Inflammatory macrophage treated with lipopolysaccharide for 1 hour (primary cell): ENCODE measurements at regions not wholly inside any gene's neighbourhood (a gene's known extent, or its start where the extent isn't known, plus 50 kb on each side); places are given as distances from the start of the nearest gene placed in this dataset.
A peak's percentile ranks its signal among the peaks of the same experiment; 100 is the strongest.

Source experiments
- DNase-seq, 2 donors: peaks; one replicate each; pipeline ENCODE4 v3.0.0-alpha.2; 2020 to 2022

- no peak for DNase-seq
Measured at GRCh38 chr10:2850202-2850601, 217.1 kb upstream of the PFKP start.

- no peak for DNase-seq
Measured at GRCh38 chr10:2844925-2845324, 222.4 kb upstream of the PFKP start.

- peak; percentile 13 to 60 for DNase-seq
Measured at GRCh38 chr10:2839081-2839725, 228.1 kb upstream of the PFKP start.

- DNase-seq = no peak
Measured at GRCh38 chr10:2837674-2838073, 229.7 kb upstream of the PFKP start.

GRCh38 chr10:2836921-2837662 is 230.3 kb upstream of the PFKP start:
- DNase-seq = no peak

GRCh38 chr10:2834214-2834613 is 233.1 kb upstream of the PFKP start:
- no peak for DNase-seq

GRCh38 chr10:2831509-2831908 is 235.8 kb upstream of the PFKP start:
- DNase-seq = no peak

GRCh38 chr10:2828741-2829140 is 238.6 kb upstream of the PFKP start:
- no peak for DNase-seq

GRCh38 chr10:2826675-2827074 is 240.7 kb upstream of the PFKP start:
- DNase-seq = no peak

- DNase-seq = no peak
Measured at GRCh38 chr10:2825841-2826240, 241.5 kb upstream of the PFKP start.

- no peak for DNase-seq
Measured at GRCh38 chr10:2817940-2818636, 249.3 kb upstream of the PFKP start.

- no peak for DNase-seq
Measured at GRCh38 chr10:2813693-2814092, 253.7 kb upstream of the PFKP start.

GRCh38 chr10:2813286-2813685 is 254.1 kb upstream of the PFKP start:
- no peak for DNase-seq

- no peak for DNase-seq
Measured at GRCh38 chr10:2812631-2813030, 254.7 kb upstream of the PFKP start.

GRCh38 chr10:2800178-2800577 is 267.2 kb upstream of the PFKP start:
- no peak for DNase-seq

GRCh38 chr10:2798336-2799022 is 268.9 kb upstream of the PFKP start:
- DNase-seq = no peak

- no peak for DNase-seq
Measured at GRCh38 chr10:2791774-2792443, 275.4 kb upstream of the PFKP start.

GRCh38 chr10:2790396-2791188 is 276.8 kb upstream of the PFKP start:
- DNase-seq = no peak

GRCh38 chr10:2786251-2786650 is 281.1 kb upstream of the PFKP start:
- no peak for DNase-seq

- DNase-seq = no peak
Measured at GRCh38 chr10:2784766-2785165, 282.6 kb upstream of the PFKP start.

- DNase-seq = no peak
Measured at GRCh38 chr10:2782950-2783349, 284.4 kb upstream of the PFKP start.

GRCh38 chr10:2782265-2782664 is 285.1 kb upstream of the PFKP start:
- DNase-seq = no peak
